Lung (tissue), 11 donors: ENCODE measurements at regions not wholly inside any gene's neighbourhood (a gene's known extent, or its start where the extent isn't known, plus 50 kb on each side); places are given as distances from the start of the nearest gene placed in this dataset.

Source experiments
- ATAC-seq: fragments of 200-7000 bp; cut with Tn5 transposase; one replicate; pipeline ENCODE4 v1.9.1; 2020; ENCODE audit warnings: moderate number of reproducible peaks; ENCODE audit not compliant: insufficient read depth, low FRiP score
- DNase-seq, 3 donors: peaks; one replicate each; pipeline ENCODE4 v3.0.0-alpha.2; 2013 to 2017
- H3K27ac ChIP-seq, 2 donors: one replicate each; pipeline ENCODE4 v1.5.1; 2013; ENCODE audit warnings: mild to moderate bottlenecking in 2 of 2, moderate library complexity in 2 of 2, control low read depth in 1 of 2, inconsistent platforms in 1 of 2, low read depth in 1 of 2, low read length in 1 of 2
- H3K27me3 ChIP-seq, 3 donors: one replicate each; pipeline ENCODE4 v1.5.1; 2013; ENCODE audit warnings: low read length in 2 of 3; ENCODE audit not compliant: control insufficient read depth in 3 of 3, insufficient read depth in 3 of 3
- H3K36me3 ChIP-seq, 4 donors: one replicate each; pipeline ENCODE4 v1.5.1; 2013; ENCODE audit warnings: low read length in 4 of 4, mild to moderate bottlenecking in 1 of 4, moderate library complexity in 1 of 4; ENCODE audit not compliant: control insufficient read depth in 4 of 4, insufficient read depth in 4 of 4
- H3K4me1 ChIP-seq, 5 donors: one replicate each; pipeline ENCODE4 v1.5.1; 2013; ENCODE audit warnings: low read length in 5 of 5, mild to moderate bottlenecking in 2 of 5, moderate library complexity in 1 of 5; ENCODE audit not compliant: control insufficient read depth in 5 of 5, insufficient read depth in 5 of 5
- H3K4me3 ChIP-seq: one replicate; pipeline ENCODE4 v1.5.1; 2013; ENCODE audit warnings: mild to moderate bottlenecking, control low read depth, moderate library complexity
- H3K9ac ChIP-seq, 2 donors: one replicate each; pipeline ENCODE4 v1.5.1; 2013; ENCODE audit warnings: low read length in 2 of 2, control low read depth in 1 of 2; ENCODE audit not compliant: insufficient read depth in 1 of 2
- H3K9me3 ChIP-seq, 4 donors: one replicate each; pipeline ENCODE4 v1.5.1; 2013; ENCODE audit warnings: low read length in 3 of 4, mild to moderate bottlenecking in 1 of 4, moderate library complexity in 1 of 4; ENCODE audit not compliant: control insufficient read depth in 4 of 4, insufficient read depth in 3 of 4
- CTCF ChIP-seq: IDR thresholded peaks from 2 replicates; pipeline ENCODE4 v1.5.1; 2012; ENCODE audit warnings: mild to moderate bottlenecking; ENCODE audit errors: control extremely low read depth, extremely low read depth
- WGBS, 2 donors: extraction: QIAGEN DNeasy Blood & Tissue Kit; methylation state at CpG; one replicate each; pipeline ENCODE4 v1.1.7; 2013; 5-methylcytosine and 5-hydroxymethylcytosine counted together
- donor health status: control.
- donor health status: control.
- donor health status: Bipolar disorder and iron deficiency.
- donor health status: healthy.
- donor health status: DM: yes; HTN: yes; CAD: no.

- Histone ChIP-seq H3K27ac (no peak overlapping the region), H3K4me1 (peaks cover 0 to 7% (median 0%) of the 10 kb centered on the region in 5 donors), H3K9ac (no peak overlapping the region), H3K36me3 (no peaks in the 10 kb centered on the region), H3K4me3 (no peak overlapping the region), H3K9me3 (no peaks in the 10 kb centered on the region), H3K27me3 (no peaks in the 10 kb centered on the region)
- 99 to 100% methylated on average over 1 of the region's 1 CpG for WGBS, 2 donors
- ATAC-seq (no peak), DNase-seq (no peak)
- TF ChIP-seq CTCF: no peak
Observed at GRCh38 chr7:13034693-13035092, 347.3 kb downstream of the ARL4A start.

- no peak for DNase-seq
- Histone ChIP-seq H3K9me3 (no peaks in the 10 kb centered on the region), H3K4me3 (no peak overlapping the region), H3K4me1 (peaks cover 0 to 7% (median 0%) of the 10 kb centered on the region in 5 donors), H3K27me3 (no peaks in the 10 kb centered on the region), H3K27ac (no peak overlapping the region), H3K36me3 (no peaks in the 10 kb centered on the region), H3K9ac (no peak overlapping the region)
- TF ChIP-seq CTCF: no peak
- 93% methylated on average over 4 of the region's 4 CpGs for WGBS, 2 donors
- no peak for ATAC-seq
Observed at GRCh38 chr7:13035233-13035632, 347.8 kb downstream of the ARL4A start.

- no peak overlapping the region for H3K4me3 ChIP-seq
- no peak overlapping the region for H3K27ac ChIP-seq
- no peaks in the 10 kb centered on the region for H3K36me3 ChIP-seq
- no peaks in the 10 kb centered on the region for H3K9me3 ChIP-seq
- ATAC-seq (no peak), DNase-seq (no peak)
- peaks cover 0 to 7% (median 0%) of the 10 kb centered on the region in 5 donors for H3K4me1 ChIP-seq
- TF ChIP-seq CTCF: no peak
- H3K27me3 ChIP-seq: no peaks in the 10 kb centered on the region
- H3K9ac ChIP-seq: no peak overlapping the region
Observed at GRCh38 chr7:13036256-13036780, 348.9 kb downstream of the ARL4A start.

GRCh38 chr7:13037216-13037615, 349.8 kb downstream of the ARL4A start:
- TF ChIP-seq CTCF: no peak
- peaks cover 0 to 5% (median 0%) of the 10 kb centered on the region in 5 donors for H3K4me1 ChIP-seq
- DNase-seq: peak in 1 of 3 donors; percentile 31
- no peak overlapping the region for H3K4me3 ChIP-seq
- H3K27me3 ChIP-seq: no peaks in the 10 kb centered on the region
- no peaks in the 10 kb centered on the region for H3K36me3 ChIP-seq
- no peaks in the 10 kb centered on the region for H3K9me3 ChIP-seq
- H3K9ac ChIP-seq: no peak overlapping the region
- ATAC-seq: no peak
- H3K27ac ChIP-seq: no peak overlapping the region
- 14 to 40% methylated on average over 1 of the region's 1 CpG for WGBS, 2 donors
